ENCODE measurements at regions not wholly inside any gene's neighbourhood (a gene's known extent, or its start where the extent isn't known, plus 50 kb on each side); places are given as distances from the start of the nearest gene placed in this dataset.

- Histone ChIP-seq H3K27me3 (ENCODE audit: insufficient read depth, low read length) (no peaks in the 10 kb centered on the region), H3K9me3 (ENCODE audit: low read depth, low read length) (no peaks in the 10 kb centered on the region), H3K4me1 (ENCODE audit: insufficient read depth, low read length) (no peaks in the 10 kb centered on the region), H3K4me3 (ENCODE audit: low read length) (no peak overlapping the region)
Observed at GRCh38 chr3:194806991-194807630, 121.4 kb downstream of the FAM43A start.

GRCh38 chr3:194808640-194809097, 123.0 kb downstream of the FAM43A start:
- Histone ChIP-seq H3K4me1 (ENCODE audit: insufficient read depth, low read length) (no peaks in the 10 kb centered on the region), H3K9me3 (ENCODE audit: low read depth, low read length) (no peaks in the 10 kb centered on the region), H3K27me3 (ENCODE audit: insufficient read depth, low read length) (no peaks in the 10 kb centered on the region), H3K4me3 (ENCODE audit: low read length) (no peak overlapping the region)

- no peaks in the 10 kb centered on the region for H3K9me3 ChIP-seq (ENCODE audit: low read depth, low read length)
- no peaks in the 10 kb centered on the region for H3K4me1 ChIP-seq (ENCODE audit: insufficient read depth, low read length)
Observed at GRCh38 chr3:194809382-194809781, 123.7 kb downstream of the FAM43A start.

GRCh38 chr3:194810076-194810475, 124.4 kb downstream of the FAM43A start:
- no peaks in the 10 kb centered on the region for H3K9me3 ChIP-seq (ENCODE audit: low read depth, low read length)
- no peak overlapping the region for H3K4me3 ChIP-seq (ENCODE audit: low read length)
- H3K27me3 ChIP-seq (ENCODE audit: insufficient read depth, low read length): no peaks in the 10 kb centered on the region
- H3K4me1 ChIP-seq (ENCODE audit: insufficient read depth, low read length): no peaks in the 10 kb centered on the region

More at GRCh38 chr3:194809382-194809781, 123.7 kb downstream of the FAM43A start:
- no peaks in the 10 kb centered on the region for H3K27me3 ChIP-seq (ENCODE audit: insufficient read depth, low read length)
- H3K4me3 ChIP-seq (ENCODE audit: low read length): no peak overlapping the region

GRCh38 chr3:194811118-194811517, 125.4 kb downstream of the FAM43A start:
- H3K4me3 ChIP-seq (ENCODE audit: low read length): no peak overlapping the region
- no peaks in the 10 kb centered on the region for H3K27me3 ChIP-seq (ENCODE audit: insufficient read depth, low read length)
- H3K9me3 ChIP-seq (ENCODE audit: low read depth, low read length): no peaks in the 10 kb centered on the region
- H3K4me1 ChIP-seq (ENCODE audit: insufficient read depth, low read length): no peaks in the 10 kb centered on the region

- Histone ChIP-seq H3K4me3 (ENCODE audit: low read length) (no peak overlapping the region), H3K9me3 (ENCODE audit: low read depth, low read length) (no peaks in the 10 kb centered on the region), H3K27me3 (ENCODE audit: insufficient read depth, low read length) (no peaks in the 10 kb centered on the region), H3K4me1 (ENCODE audit: insufficient read depth, low read length) (no peaks in the 10 kb centered on the region)
Observed at GRCh38 chr3:194812176-194812575, 126.5 kb downstream of the FAM43A start.

GRCh38 chr3:194814878-194815357, 129.2 kb downstream of the FAM43A start:
- no peaks in the 10 kb centered on the region for H3K27me3 ChIP-seq (ENCODE audit: insufficient read depth, low read length)
- H3K4me3 ChIP-seq (ENCODE audit: low read length): no peak overlapping the region
- no peaks in the 10 kb centered on the region for H3K4me1 ChIP-seq (ENCODE audit: insufficient read depth, low read length)
- no peaks in the 10 kb centered on the region for H3K9me3 ChIP-seq (ENCODE audit: low read depth, low read length)

- no peaks in the 10 kb centered on the region for H3K9me3 ChIP-seq (ENCODE audit: low read depth, low read length)
- H3K4me3 ChIP-seq (ENCODE audit: low read length): no peak overlapping the region
- H3K4me1 ChIP-seq (ENCODE audit: insufficient read depth, low read length): no peaks in the 10 kb centered on the region
- H3K27me3 ChIP-seq (ENCODE audit: insufficient read depth, low read length): no peaks in the 10 kb centered on the region
Observed at GRCh38 chr3:194816748-194817591, 131.3 kb downstream of the FAM43A start.

GRCh38 chr3:194817592-194817930, 131.9 kb downstream of the FAM43A start:
- no peaks in the 10 kb centered on the region for H3K4me1 ChIP-seq (ENCODE audit: insufficient read depth, low read length)
- no peaks in the 10 kb centered on the region for H3K27me3 ChIP-seq (ENCODE audit: insufficient read depth, low read length)
- H3K9me3 ChIP-seq (ENCODE audit: low read depth, low read length): no peaks in the 10 kb centered on the region
- no peak overlapping the region for H3K4me3 ChIP-seq (ENCODE audit: low read length)

GRCh38 chr3:194817936-194818335, 132.3 kb downstream of the FAM43A start:
- no peaks in the 10 kb centered on the region for H3K27me3 ChIP-seq (ENCODE audit: insufficient read depth, low read length)
- H3K4me1 ChIP-seq (ENCODE audit: insufficient read depth, low read length): no peaks in the 10 kb centered on the region
- no peak overlapping the region for H3K4me3 ChIP-seq (ENCODE audit: low read length)
- H3K9me3 ChIP-seq (ENCODE audit: low read depth, low read length): no peaks in the 10 kb centered on the region

GRCh38 chr3:194824100-194824499, 138.4 kb downstream of the FAM43A start:
- Histone ChIP-seq H3K9me3 (ENCODE audit: low read depth, low read length) (no peaks in the 10 kb centered on the region), H3K4me3 (ENCODE audit: low read length) (no peak overlapping the region), H3K27me3 (ENCODE audit: insufficient read depth, low read length) (no peaks in the 10 kb centered on the region), H3K4me1 (ENCODE audit: insufficient read depth, low read length) (no peaks in the 10 kb centered on the region)

- no peaks in the 10 kb centered on the region for H3K4me1 ChIP-seq (ENCODE audit: insufficient read depth, low read length)
- H3K27me3 ChIP-seq (ENCODE audit: insufficient read depth, low read length): no peaks in the 10 kb centered on the region
- H3K4me3 ChIP-seq (ENCODE audit: low read length): no peak overlapping the region
- H3K9me3 ChIP-seq (ENCODE audit: low read depth, low read length): no peaks in the 10 kb centered on the region
Observed at GRCh38 chr3:194824701-194825111, 139.0 kb downstream of the FAM43A start.

GRCh38 chr3:194826594-194826993, 140.9 kb downstream of the FAM43A start:
- no peak overlapping the region for H3K4me3 ChIP-seq (ENCODE audit: low read length)
- H3K27me3 ChIP-seq (ENCODE audit: insufficient read depth, low read length): no peaks in the 10 kb centered on the region
- H3K9me3 ChIP-seq (ENCODE audit: low read depth, low read length): no peaks in the 10 kb centered on the region
- no peaks in the 10 kb centered on the region for H3K4me1 ChIP-seq (ENCODE audit: insufficient read depth, low read length)

- Histone ChIP-seq H3K9me3 (ENCODE audit: low read depth, low read length) (no peaks in the 10 kb centered on the region), H3K27me3 (ENCODE audit: insufficient read depth, low read length) (no peaks in the 10 kb centered on the region), H3K4me3 (ENCODE audit: low read length) (no peak overlapping the region), H3K4me1 (ENCODE audit: insufficient read depth, low read length) (no peaks in the 10 kb centered on the region)
Observed at GRCh38 chr3:194827486-194827885, 141.8 kb downstream of the FAM43A start.

GRCh38 chr3:194828116-194828515, 142.4 kb downstream of the FAM43A start:
- no peaks in the 10 kb centered on the region for H3K9me3 ChIP-seq (ENCODE audit: low read depth, low read length)
- H3K4me3 ChIP-seq (ENCODE audit: low read length): no peak overlapping the region

More at GRCh38 chr3:194828116-194828515, 142.4 kb downstream of the FAM43A start:
- Histone ChIP-seq H3K27me3 (ENCODE audit: insufficient read depth, low read length) (no peaks in the 10 kb centered on the region), H3K4me1 (ENCODE audit: insufficient read depth, low read length) (no peaks in the 10 kb centered on the region)
